HFFc6 (cell line): ENCODE measurements at regions not wholly inside any gene's neighbourhood (a gene's known extent, or its start where the extent isn't known, plus 50 kb on each side); places are given as distances from the start of the nearest gene placed in this dataset.

ENCODE experiments used
- DNase-seq: peaks from one replicate; pipeline ENCODE4 v3.0.0-alpha.2; 2018
- H3K27ac Mint-ChIP-seq: 2 replicates; pipeline ENCODE4 v1.8.0; 2020; ENCODE audit warnings: mild to moderate bottlenecking, mixed read lengths
- H3K27me3 Mint-ChIP-seq: 2 replicates; pipeline ENCODE4 v1.8.0; 2021; ENCODE audit warnings: mild to moderate bottlenecking, moderate library complexity, mixed read lengths; ENCODE audit not compliant: insufficient read depth
- H3K36me3 Mint-ChIP-seq: 2 replicates; pipeline ENCODE4 v1.8.0; 2021; ENCODE audit warnings: low read depth, mixed read lengths
- H3K4me1 Mint-ChIP-seq: 2 replicates; pipeline ENCODE4 v1.8.0; 2020; ENCODE audit warnings: low read depth, mixed read lengths
- H3K4me3 Mint-ChIP-seq: 2 replicates; pipeline ENCODE4 v1.8.0; 2020; ENCODE audit warnings: mild to moderate bottlenecking, moderate library complexity, mixed read lengths
- H3K9me3 Mint-ChIP-seq: 2 replicates; pipeline ENCODE4 v1.8.0; 2020; ENCODE audit warnings: mild to moderate bottlenecking, mixed read lengths
- CTCF ChIP-seq: fragments of 200-600 bp; sonication (generic); IDR thresholded peaks from 2 replicates; pipeline ENCODE4 v1.5.0; 2021; ENCODE audit warnings: antibody characterized with exemption, mild to moderate bottlenecking

DNA sequence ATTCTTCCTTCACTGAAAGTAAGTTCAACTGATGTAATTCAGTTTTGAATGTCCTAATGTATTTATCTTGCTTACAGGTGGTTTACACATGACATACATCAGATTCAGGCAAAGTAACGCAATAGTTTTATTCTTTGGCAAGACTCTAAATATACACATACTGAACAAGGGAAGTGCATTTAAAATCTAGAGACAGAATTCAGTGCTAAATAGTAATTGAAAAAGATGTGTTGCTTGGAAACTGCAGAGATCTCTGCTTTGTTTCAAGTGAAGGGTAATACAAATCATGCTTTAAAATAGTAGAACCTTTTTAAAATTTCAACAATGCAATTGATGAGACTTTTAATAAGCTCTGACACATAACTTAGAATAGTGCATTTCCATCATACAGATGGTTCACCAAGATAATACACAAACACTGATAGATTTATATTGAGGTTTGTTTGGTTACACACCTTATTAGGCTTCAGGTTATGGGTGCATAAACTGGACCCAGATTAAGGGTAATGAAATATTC is 581.0 kb upstream of the MIR17HG start:
- no peak for TF ChIP-seq CTCF
- DNase-seq = no peak
- H3K4me3 Mint-ChIP-seq = no peak overlapping the region
- no peaks in the 10 kb centered on the region for H3K4me1 Mint-ChIP-seq
- H3K27ac Mint-ChIP-seq = no peak overlapping the region
- no peaks in the 10 kb centered on the region for H3K36me3 Mint-ChIP-seq
- no peaks in the 10 kb centered on the region for H3K9me3 Mint-ChIP-seq
- peaks cover 4% of the 10 kb centered on the region; the same call in 1 of the 2 replicates for H3K27me3 Mint-ChIP-seq

DNA sequence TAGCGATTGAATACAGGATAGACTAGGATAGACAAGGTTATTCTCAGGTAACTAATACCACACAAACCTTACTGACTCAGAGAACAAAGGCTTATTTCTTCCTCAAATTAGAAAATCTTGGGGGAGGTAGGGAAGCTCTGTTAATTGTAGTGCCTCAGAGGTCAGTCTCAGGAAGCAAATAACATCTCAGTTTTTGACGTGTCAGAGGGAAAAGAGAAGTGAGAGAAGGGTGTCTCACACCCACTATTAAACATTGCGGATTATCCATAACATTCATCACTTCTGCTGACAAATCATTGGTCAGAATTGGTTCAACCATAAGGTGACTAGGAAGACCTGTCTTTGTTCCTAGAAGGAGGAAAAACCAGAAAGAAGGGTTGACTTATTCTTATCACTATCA is 579.4 kb upstream of the MIR17HG start:
- Mint-ChIP-seq H3K27me3 (peaks cover 3% of the 10 kb centered on the region; the same call in 1 of the 2 replicates), H3K4me3 (no peak overlapping the region), H3K36me3 (no peaks in the 10 kb centered on the region), H3K9me3 (no peaks in the 10 kb centered on the region), H3K27ac (no peak overlapping the region), H3K4me1 (no peaks in the 10 kb centered on the region)
- no peak for TF ChIP-seq CTCF
- no peak for DNase-seq

DNA sequence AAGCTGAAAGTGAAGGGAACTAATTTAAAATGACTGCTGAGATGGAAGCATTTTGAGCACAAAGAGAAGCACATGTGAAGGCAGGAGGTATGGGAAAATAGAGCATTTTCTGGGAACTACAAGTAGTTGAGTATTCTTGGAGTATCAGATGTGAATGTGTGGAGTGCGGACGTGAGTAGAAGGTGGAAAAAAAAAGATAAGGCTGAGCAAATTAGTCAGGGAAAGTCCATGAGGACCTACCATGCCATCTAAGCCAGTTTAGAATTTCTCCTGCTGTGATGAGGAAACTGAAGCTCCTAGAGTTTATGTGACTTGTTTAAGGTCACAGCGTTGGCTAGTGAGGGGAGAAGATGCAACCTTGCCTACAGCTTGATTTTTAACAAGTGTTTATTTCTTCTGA is 578.1 kb upstream of the MIR17HG start:
- Mint-ChIP-seq H3K36me3 (no peaks in the 10 kb centered on the region), H3K27ac (no peak overlapping the region), H3K9me3 (no peaks in the 10 kb centered on the region), H3K4me3 (no peak overlapping the region), H3K27me3 (peaks cover 3% of the 10 kb centered on the region; the same call in 1 of the 2 replicates), H3K4me1 (no peaks in the 10 kb centered on the region)
- DNase-seq = no peak
- no peak for TF ChIP-seq CTCF

DNA sequence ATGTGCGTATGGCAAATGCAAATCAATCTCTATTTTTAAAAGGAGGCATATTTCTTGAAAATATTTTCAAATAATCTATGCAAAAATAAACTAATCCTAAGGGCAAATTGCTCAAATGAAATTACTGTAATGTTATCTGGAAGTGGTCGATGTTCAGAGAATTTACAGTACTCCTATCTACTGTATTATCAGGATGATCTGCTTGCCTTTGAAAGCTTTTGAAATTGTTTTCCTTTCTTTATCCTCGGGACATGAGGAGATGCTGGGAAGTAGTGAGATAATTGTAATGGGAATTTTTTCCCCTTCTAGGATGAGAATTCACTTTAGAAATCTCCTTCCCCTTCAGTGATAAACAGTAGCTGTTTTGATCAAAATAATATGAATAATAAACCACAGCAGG is 577.2 kb upstream of the MIR17HG start:
- Mint-ChIP-seq H3K9me3 (no peaks in the 10 kb centered on the region), H3K27me3 (peaks cover 3% of the 10 kb centered on the region; the same call in 1 of the 2 replicates), H3K36me3 (no peaks in the 10 kb centered on the region), H3K27ac (no peak overlapping the region), H3K4me1 (no peaks in the 10 kb centered on the region), H3K4me3 (no peak overlapping the region)
- TF ChIP-seq CTCF = no peak
- no peak for DNase-seq

DNA sequence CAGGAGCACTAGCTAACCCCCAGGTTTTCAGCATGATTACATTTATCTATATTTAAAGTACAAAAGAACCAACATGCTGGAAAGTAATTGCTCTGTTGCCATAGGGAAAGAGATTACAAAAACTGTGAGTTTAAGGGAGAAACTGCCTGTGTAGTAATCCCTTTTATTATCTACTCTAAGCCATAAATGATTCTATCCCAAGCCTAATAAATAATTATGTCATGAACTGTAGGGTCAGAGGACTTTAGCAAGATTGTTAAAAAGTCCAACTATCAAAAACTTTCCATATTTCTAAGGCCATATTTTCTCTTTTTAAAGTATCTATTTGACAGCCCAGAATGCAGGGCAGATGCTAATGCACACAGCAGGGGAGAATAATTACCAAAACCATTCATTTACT is 573.8 kb upstream of the MIR17HG start:
- Mint-ChIP-seq H3K36me3 (no peaks in the 10 kb centered on the region), H3K4me1 (no peaks in the 10 kb centered on the region), H3K27me3 (peaks cover 8% of the 10 kb centered on the region), H3K9me3 (no peaks in the 10 kb centered on the region), H3K4me3 (no peak overlapping the region), H3K27ac (no peak overlapping the region)
- no peak for DNase-seq
- no peak for TF ChIP-seq CTCF
